GM21529 (cell line): ENCODE measurements at regions not wholly inside any gene's neighbourhood (a gene's known extent, or its start where the extent isn't known, plus 50 kb on each side); places are given as distances from the start of the nearest gene placed in this dataset.
"Not testable (repeated sequence)": the region's sequence is repeated elsewhere in the genome, so short reads cannot be mapped to it uniquely, and the experiment has no call there.

Source experiments
- ATAC-seq: cut with Tn5 transposase; IDR thresholded peaks from one replicate; pipeline ENCODE4 v1.9.1; 2021; ENCODE audit not compliant: unreplicated experiment

DNA sequence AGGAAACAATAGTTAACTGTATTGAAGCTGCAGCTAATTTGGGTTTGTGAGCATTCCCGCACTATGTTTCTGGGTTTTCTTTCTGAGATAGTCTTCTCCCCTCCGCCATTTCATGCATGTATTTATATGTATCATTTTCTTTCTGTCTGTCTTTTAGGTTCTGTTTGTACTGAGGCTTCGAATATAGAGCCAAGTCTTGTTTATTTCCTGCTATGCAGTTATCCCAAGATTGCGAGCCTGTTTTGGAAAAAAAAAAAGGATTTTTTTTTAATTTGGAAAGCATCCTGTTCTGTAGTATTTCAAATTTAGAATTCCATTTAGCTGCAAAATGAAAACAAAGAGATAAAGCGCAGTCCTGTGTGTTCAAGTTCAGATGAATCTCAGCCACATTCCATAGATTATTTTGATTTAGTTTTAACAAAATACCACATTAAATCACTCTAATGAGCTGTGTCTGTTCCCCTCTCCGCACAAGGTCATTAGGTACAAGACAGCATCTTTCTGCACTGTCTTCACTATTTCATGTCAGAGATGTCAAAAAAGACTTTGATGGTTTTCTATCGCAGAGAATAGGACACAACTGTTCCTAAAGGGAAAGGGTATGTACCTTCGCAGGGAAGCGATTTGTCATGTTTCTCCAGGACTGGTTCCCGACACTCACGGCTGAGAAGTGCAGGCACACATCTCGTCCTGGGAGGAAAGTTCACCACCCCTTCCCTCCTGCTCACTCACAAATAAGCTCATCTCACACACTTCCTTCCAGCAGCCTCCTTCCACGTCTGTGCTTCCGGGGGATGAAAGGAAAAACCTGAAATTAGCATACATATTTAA, 443.4 kb downstream of the ZNF516 start:
- ATAC-seq, result no peak

DNA sequence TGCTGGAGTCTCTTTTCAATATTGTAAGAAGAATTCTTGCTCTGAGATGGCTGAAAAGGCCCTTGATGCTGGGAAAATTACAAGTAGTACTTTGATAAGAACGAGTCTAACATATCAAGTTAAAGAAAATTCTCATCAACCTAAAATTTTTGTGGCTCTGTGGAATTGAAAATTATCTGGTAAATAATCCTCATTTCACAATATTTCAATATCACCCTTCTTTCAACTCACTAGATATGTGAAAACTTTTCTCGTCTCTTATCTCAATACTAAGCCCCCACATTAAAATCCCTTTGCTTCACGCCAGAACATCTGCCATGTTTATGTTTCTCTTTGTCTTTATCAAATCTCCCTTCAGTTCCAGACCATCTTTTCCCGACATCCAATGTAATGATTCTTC, 448.8 kb downstream of the ZNF516 start:
- ATAC-seq, result no peak

DNA sequence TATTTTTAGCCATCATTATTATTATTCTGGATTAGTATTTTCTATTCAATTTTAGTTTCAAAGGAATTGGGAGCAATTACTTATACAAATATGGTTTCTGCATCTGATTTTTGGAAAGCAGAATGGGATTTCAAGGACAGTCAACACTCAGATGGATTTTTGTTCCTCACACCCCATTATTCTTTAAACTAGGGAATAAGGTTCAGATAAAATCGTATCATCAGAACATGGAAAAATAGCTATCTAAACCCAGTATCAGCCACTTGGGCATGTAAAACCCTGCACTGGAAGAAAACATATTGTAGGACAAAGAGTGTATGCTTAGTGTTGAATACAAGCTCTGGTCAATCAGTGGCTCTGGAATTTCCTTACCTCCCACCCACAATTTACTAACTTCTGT, 452.5 kb downstream of the ZNF516 start:
- no peak for ATAC-seq

DNA sequence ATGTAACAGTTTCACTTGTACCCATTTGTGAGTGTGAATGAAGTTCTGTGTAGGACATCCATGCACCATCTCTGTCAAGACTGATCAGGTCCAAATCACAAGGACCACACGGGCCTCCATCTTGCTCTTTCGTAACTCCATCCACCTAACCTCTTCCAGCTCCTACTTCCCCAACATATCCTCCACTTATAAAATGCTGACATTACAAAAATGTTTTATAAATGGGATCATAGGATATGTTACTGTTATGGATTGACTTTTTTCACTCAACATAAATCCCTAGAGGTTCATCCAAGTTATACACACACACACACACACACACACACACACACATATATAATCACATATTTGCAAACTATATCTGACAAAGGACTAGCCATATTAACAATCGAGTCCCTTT, 476.8 kb downstream of the ZNF516 start:
- no peak for ATAC-seq

DNA sequence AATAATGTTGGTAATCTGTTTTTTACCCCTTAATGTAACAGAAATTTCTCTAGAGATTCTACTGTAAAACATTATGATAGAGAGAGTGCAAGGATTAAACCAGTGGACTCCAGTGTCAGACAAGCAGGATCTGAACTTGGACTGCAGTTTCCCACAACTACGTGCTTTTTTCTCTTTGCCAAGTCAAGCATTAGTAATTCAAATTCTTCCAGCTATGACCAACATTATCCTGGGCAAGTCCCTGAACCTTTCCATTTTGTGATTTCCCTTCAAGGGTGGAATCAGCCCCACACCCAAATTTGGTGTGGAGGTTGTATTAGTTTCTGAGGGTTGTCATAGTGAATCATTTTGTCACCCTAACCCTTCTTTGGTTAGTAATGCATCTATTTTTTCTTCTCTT, 482.0 kb downstream of the ZNF516 start:
- no peak for ATAC-seq

DNA sequence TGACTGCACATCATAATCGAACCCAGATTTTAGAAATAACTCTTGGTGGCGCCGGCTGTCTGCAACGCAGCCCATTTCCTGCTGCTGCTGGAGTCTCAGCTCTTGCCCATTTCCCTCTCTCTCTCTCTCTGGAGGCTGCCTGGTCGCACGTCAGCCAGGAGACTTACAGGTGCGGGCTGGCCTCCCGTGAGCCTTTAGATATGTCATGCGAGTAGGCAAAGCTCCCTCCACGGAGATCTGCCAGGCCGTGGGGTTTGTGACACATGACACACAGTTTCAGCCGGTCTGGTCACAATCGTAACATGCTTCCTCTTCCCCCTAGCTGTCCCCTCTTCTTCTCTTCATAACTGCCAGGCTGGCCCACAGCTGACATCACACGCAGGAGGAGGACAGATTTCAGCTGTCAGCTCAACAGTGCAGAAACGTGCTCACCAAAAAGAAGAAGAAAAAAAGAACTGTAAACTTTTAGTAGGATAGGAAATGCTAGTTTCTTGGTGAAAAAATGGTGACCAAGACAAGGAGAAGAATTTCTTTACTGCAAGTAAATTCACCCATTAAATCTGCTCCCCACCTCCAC, 489.3 kb downstream of the ZNF516 start:
- ATAC-seq, result no peak

DNA sequence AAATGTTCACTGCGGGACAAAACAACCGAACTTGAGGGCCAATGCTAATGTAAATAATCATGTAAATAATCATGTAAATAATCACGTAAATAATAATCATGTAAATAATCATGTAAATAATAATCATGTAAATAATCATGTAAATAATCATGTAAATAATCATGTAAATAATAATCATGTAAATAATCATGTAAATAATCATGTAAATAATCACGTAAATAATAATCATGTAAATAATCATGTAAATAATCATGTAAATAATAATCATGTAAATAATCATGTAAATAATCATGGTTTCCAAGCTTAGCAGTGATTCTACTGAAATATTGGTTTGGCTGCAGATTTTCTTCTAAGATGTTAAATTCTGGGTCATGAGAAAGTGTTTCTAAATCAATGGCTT, 507.1 kb downstream of the ZNF516 start:
- not testable (repeated sequence) for ATAC-seq

DNA sequence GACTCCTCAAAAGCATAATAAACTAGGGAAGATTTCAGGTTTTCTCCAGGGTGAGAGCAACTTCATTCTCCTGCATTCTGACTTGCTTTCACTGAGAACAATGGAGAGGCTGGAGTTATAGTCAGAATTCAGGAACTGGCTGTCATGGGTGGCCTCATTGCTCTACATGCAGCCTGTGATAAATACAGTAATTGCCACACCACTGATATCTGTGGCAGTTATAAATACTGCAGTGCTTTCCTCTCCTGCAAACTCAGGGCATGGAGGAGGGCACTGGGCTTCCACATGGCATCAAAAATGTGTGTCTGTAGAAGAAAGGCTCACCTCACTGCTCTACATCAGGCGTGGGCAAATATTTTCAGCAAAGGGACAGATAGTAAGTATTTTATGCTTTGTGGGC, 510.2 kb downstream of the ZNF516 start:
- no peak for ATAC-seq

DNA sequence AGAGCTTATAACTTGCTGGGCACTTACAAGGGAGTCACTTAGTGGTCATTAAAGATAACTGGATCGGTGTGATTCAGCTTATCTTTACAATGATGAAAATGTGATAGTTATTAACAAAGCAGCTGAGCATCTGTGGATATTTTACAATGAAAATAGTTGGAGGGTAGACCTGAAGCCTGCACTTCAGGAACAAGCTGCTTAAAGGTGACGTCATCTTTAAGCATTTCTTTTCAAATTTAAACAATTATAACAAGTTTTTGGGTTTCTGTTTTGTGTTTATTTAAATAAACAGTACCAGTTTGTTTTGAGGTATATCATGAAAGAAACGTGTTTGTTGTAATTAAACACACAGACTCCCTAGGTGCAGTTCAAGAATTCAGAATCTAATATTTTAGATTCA, 513.9 kb downstream of the ZNF516 start:
- no peak for ATAC-seq

DNA sequence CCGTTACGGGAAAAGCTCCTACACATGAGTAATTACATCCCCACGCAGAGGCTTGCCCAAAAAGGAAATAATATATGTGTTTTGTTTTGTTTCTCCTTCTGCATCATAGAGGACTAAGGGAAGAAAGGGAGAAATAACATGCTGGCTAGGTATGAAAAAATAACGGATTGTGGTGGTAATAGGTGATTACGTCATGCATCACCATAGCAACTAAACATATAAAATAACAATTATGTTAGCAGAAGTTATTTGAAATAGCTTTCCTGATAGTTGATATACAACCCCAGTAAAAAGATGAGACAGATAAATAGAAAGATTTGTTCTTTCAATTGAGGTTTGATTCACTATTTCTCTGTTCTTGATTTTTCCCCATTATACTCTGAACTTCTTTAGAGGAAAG, 518.0 kb downstream of the ZNF516 start:
- no peak for ATAC-seq

DNA sequence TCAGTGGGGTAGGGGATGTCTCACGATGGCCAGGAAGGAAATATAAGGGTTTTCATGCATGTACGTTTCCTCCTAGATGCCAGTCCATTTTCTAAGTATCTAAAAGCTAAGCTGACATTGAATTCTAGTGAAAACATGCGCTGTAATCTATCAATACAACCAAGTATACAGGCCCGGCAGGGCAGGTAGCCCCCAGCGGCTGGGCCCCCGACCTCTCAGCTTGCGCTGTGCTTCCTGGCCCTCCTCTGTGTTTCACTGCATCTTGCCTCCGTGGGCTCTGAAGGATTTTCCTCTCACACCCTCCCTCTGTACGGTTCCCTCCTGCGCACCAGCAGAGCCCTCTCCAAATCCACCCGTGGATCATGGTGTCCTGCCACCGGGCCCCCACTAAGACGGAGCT, 524.8 kb downstream of the ZNF516 start:
- no peak for ATAC-seq

DNA sequence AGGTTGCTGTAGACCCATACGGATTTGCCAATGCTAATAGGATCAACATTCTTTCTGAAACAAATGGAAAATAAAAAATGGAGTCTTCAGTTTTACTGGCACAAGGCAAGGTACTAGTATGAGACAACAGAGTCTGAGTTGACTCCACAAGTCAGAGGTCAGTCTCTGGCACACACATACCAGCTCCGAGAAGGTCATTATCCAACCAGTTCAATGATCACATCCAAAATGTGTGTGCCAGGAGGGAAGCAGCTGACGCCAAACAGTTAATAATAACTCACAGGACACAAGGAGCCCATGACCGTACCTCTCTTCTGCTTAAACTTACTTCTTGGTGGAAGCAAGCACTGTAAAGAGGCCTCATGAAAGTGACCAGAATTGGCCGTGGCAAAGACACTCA, 528.6 kb downstream of the ZNF516 start:
- ATAC-seq, result no peak

DNA sequence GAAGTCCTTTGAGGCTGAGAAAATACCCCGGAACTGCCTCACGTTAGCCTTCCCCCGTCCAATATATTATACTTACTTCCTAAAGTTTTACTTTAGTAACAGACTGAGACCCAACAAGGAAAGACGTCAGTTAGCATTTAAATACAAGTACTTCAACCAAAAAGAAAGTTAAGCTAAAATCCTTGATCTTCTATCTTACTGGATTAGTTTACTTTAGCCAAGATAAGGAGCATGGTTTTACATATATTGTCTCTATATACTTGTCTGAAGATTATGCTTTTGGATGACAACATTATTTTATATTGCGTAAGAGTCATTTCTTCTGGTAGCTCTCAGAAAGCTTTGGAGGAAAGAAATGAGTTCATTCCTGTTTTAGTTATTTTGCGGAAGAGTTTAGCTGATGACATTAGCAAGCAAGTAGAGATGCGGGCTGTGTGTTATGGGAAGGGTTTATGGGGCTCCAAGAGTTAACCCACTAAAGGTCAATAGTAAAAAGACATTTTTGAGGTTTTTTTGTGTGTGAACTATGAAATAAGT, 532.9 kb downstream of the ZNF516 start:
- no peak for ATAC-seq

DNA sequence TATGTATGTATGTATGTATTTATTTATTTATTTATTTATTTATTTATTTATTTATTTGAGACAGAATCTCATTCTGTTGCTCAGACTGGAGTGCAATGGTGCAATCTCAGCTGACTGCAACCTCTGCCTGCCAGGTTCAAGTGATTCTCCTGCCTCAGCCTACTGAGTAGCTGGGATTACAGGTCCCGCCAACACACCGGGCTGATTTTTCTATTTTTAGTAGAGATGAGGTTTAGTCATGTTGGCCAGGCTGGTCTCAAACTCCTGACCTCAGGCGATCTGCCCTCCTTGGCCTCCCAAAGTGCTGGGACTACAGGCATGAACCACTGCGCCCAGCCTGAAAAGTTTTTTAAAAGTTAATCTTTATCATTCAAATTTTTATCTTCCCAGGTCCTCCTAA, 532.9 kb upstream of the SMIM21 start:
- ATAC-seq, result not testable (repeated sequence)

DNA sequence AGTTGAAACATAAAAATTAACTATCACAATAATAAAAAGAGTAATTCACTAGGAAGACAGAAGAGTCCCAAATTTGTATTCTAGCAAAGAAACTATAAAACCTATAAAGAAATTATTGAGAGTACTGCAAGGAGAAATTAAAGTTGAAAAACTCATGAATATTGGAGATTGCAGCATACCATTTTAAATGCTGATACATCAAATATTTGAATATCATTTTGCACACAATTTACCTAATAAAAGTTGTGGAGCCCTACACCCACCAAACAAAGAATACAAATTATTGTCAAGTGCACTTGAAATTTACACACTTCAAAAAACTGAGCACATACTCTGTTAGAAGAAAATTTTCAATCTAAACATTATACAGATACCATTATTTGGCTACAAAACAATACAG, 531.6 kb upstream of the SMIM21 start:
- no peak for ATAC-seq

DNA sequence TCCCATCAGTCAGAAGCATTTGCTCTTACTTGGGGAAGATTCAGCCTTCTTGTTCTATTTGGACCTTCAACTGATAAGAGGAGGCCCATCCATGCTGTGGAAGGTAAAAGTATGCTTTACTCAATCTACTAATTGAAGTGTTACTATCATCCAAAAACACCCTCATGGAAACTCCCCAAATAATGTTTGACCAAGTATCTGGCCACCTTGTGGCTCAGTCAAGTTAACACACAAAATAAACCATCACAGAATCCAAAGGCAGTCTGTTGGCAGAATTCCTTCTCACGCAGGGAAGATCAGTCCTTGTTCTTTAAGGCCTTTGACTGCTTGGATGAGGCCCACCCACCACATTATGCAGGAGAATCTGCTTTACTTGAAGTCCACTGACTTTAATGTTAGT, 531.2 kb upstream of the SMIM21 start:
- ATAC-seq, result no peak

DNA sequence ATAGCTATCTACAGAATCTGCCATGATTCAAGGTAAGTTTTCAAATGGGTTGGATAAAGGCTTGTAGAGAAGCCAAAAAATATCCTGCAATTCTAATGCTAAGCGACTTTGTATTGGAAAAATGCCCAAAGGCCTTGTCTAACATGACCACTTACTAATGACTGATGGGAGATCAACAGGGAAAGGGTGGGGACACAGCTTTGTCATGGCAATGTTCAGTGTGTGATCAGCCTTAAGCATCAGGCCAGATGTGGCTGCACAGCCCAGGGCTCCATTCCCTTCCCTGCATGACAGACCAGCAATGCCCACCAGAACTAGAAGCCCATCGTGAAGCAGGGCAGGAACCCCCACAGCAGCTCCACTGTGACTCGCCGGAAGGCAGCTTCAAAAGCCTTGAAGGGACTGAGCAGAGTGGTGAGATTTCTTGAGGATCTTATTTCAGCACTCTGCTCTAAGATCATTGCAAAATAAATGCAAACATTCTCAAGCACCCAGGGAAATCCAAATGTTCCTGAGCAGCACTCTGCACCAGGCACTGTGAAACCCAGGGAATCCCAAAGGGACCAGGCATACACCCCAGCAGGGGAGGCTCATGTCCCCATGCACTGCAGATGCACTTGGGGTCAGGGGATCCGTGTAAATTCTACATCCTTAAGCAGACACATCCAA, 517.9 kb upstream of the SMIM21 start:
- no peak for ATAC-seq

DNA sequence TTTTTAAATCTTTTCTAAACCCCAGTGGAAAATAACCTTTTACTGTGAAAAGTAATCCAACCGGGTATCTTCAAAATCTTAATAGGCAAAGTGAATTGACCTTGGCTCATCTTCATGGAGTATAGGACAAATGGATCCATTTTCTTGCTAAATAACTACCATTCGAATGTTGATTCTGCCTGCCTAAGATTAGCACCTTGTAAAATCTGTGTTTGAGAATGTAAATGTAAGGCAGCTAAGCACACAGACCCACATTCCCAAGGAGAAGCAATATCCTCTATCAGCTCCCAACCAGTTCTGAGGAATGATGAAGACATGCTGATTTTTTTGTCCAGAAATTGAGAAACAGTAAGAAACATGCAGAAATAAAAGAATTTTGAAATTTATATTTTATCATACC, 509.8 kb upstream of the SMIM21 start:
- ATAC-seq, result no peak

DNA sequence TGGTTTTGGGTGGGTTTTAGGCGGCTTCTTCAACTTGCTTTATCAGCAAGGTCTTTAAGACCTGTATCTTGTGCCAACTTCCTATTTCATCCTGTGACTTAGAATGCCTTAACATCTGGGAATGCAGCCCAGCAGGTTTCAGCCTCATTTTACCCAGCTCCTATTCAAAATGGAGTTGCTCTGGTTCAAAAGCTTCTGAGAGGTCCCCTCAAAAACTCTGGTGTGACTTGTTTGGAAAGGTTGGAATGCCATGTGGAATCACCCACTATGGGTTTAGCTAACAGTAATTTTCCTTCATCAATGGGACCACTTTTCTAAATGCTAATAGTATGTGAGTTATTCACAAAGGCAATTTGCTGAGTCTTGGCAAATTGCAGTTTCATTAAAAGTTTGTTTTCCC, 509.4 kb upstream of the SMIM21 start:
- ATAC-seq, result no peak

DNA sequence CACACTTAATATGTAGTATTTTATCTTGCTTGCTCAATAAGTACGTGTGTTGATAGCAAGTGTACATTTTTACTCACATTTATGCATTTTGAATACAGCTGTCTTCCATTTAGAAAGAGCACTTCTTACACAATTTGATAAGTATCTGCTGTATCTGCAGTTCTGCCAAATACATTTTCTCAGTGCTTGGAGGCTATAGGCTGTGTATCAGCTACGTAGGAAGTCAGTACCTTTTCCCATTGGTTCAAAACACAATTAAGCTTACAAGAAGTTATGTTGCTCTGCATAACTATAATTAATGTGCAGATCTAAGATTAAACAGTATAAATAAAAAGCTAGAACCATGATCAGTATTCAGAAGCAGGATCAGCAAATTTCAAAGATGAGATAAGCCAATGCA, 503.6 kb upstream of the SMIM21 start:
- ATAC-seq, result no peak

DNA sequence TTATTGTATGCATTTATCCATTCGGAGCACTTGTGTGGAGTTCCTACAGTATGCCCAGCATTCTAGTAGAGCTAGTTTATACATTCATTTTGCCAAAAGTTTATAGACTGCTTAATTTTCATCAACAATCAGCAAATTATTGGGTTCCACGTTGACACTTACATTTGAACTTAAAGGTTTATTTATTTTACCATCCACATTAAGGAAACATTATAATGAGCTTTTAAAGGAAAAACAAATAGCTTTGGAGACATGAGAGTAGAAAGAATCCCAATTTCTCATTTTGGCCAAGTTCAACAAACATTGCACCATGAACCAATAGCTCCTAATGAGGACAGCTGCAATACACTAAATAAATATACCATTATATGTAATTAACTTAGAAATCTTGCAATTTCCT, 501.2 kb upstream of the SMIM21 start:
- ATAC-seq, result no peak

DNA sequence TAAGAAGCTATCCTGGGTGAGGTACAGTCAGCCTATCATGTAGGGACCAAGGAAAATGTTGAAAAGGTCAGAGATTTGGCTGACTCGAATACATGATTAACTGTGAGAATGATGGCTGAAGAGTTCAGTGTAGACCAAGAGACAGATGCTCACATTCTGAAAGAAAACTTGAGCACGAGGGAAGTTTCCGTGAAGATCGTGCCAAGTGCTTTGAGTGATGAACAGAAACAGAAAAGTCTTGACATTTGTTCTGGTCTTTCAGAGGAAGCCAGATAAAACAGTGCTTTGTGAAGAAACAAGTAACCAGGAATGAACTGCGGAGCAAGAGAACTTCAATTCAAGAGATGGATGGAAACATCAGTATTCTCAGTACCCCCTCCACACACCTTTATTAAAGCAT, 500.3 kb upstream of the SMIM21 start:
- ATAC-seq, result no peak
